ENCODE measurements at regions not wholly inside any gene's neighbourhood (a gene's known extent, or its start where the extent isn't known, plus 50 kb on each side); places are given as distances from the start of the nearest gene placed in this dataset.

GRCh38 chr5:124330595-124331220, 415.7 kb downstream of the ZNF608 start:
- intact Hi-C loops (cut with micrococcal nuclease): no loop called here

More at GRCh38 chr5:124330595-124331220, 415.7 kb downstream of the ZNF608 start:
- H3K4me3 ChIP-seq (replicated peaks in 1 of 2; ENCODE audit: low read depth in 1 of 2, low read length in 2 of 2): no peak overlapping the region
- ChIA-PET CTCF (no interaction called here), POLR2A (no interaction called here), RAD21 (ENCODE audit: low non-redundant PET in 1 of 2, low total read pairs in 2 of 2, uncharacterized antibody in 2 of 2, unreplicated experiment in 2 of 2) (no interaction called here)
- no peak overlapping the region for H3K4me2 ChIP-seq (ENCODE audit: low read length)
- no peak overlapping the region for H2AFZ ChIP-seq (ENCODE audit: low read depth, low read length, poor library complexity, severe bottlenecking)
- H3K9ac ChIP-seq (ENCODE audit: low read length): no peak overlapping the region
- TF ChIP-seq TCF7L2 (IDR thresholded peaks at IDR 0.05; ENCODE audit: borderline replicate concordance, extremely low read depth, insufficient read depth, insufficient read length): no peak
- TF ChIP-seq EZH2 (IDR thresholded peaks at IDR 0.05): no peak
- TF ChIP-seq MAX (IDR thresholded peaks at IDR 0.05): no peak
- TF ChIP-seq ZNF274 (IDR thresholded peaks at IDR 0.05; ENCODE audit: low read depth, low read length): no peak
- TF ChIP-seq SP1 (IDR thresholded peaks at IDR 0.05; ENCODE audit: low read depth): no peak
- no peak for TF ChIP-seq SIN3A (IDR thresholded peaks at IDR 0.05; ENCODE audit: low read depth)
- no peak for TF ChIP-seq EZH2phosphoT487 (IDR thresholded peaks at IDR 0.05; ENCODE audit: borderline replicate concordance)
- TF ChIP-seq JUND (IDR thresholded peaks at IDR 0.05): no peak
- no peak for TF ChIP-seq POLR2A (IDR thresholded peaks at IDR 0.05; ENCODE audit: borderline replicate concordance, extremely low read depth, insufficient read depth, insufficient read length)
- no peak for TF ChIP-seq ELF1 (IDR thresholded peaks at IDR 0.05; ENCODE audit: borderline replicate concordance, low read depth)
- no peak for TF ChIP-seq REST (IDR thresholded peaks at IDR 0.05; ENCODE audit: low read depth)
- TF ChIP-seq, protein P1, sequence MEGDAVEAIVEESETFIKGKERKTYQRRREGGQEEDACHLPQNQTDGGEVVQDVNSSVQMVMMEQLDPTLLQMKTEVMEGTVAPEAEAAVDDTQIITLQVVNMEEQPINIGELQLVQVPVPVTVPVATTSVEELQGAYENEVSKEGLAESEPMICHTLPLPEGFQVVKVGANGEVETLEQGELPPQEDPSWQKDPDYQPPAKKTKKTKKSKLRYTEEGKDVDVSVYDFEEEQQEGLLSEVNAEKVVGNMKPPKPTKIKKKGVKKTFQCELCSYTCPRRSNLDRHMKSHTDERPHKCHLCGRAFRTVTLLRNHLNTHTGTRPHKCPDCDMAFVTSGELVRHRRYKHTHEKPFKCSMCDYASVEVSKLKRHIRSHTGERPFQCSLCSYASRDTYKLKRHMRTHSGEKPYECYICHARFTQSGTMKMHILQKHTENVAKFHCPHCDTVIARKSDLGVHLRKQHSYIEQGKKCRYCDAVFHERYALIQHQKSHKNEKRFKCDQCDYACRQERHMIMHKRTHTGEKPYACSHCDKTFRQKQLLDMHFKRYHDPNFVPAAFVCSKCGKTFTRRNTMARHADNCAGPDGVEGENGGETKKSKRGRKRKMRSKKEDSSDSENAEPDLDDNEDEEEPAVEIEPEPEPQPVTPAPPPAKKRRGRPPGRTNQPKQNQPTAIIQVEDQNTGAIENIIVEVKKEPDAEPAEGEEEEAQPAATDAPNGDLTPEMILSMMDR (IDR thresholded peaks at IDR 0.05 in 2 of 3, conservative IDR thresholded peaks at IDR 0.05 in 1 of 3; ENCODE audit: borderline replicate concordance in 1 of 3, insufficient read depth in 1 of 3, low read depth in 2 of 3, low read length in 2 of 3): no peak
- H4K20me1 ChIP-seq (ENCODE audit: insufficient read depth): no peaks in the 10 kb centered on the region
- no peak overlapping the region for H3K27ac ChIP-seq (ENCODE audit: low read depth, low read length)
- H3K36me3 ChIP-seq (ENCODE audit: control insufficient read depth in 1 of 2, insufficient read depth in 2 of 2, low read length in 2 of 2): no peaks in the 10 kb centered on the region
- BruUV-seq (replicated peaks): no TSS peak
- H3K27me3 ChIP-seq (ENCODE audit: insufficient read depth, low read length): no peaks in the 10 kb centered on the region
- H3K79me2 ChIP-seq (ENCODE audit: insufficient read depth, low read length): no peaks in the 10 kb centered on the region
- H3K9me3 ChIP-seq (ENCODE audit: control insufficient read depth in 1 of 2, insufficient read depth in 1 of 2, low read depth in 1 of 2, low read length in 2 of 2): no peaks in the 10 kb centered on the region
- H3K9me2 ChIP-seq (ENCODE audit: insufficient read depth): no peaks in the 10 kb centered on the region
- H3K4me1 ChIP-seq (ENCODE audit: control insufficient read depth in 1 of 2, insufficient read depth in 2 of 2, low read length in 2 of 2): no peaks in the 10 kb centered on the region
- ATAC-seq: no peak
- no peak for DNase-seq (ENCODE audit: low read depth, low spot score)

Measured in HCT116 (cell line).